ENCODE measurements at regions not wholly inside any gene's neighbourhood (a gene's known extent, or its start where the extent isn't known, plus 50 kb on each side); places are given as distances from the start of the nearest gene placed in this dataset.

DNA sequence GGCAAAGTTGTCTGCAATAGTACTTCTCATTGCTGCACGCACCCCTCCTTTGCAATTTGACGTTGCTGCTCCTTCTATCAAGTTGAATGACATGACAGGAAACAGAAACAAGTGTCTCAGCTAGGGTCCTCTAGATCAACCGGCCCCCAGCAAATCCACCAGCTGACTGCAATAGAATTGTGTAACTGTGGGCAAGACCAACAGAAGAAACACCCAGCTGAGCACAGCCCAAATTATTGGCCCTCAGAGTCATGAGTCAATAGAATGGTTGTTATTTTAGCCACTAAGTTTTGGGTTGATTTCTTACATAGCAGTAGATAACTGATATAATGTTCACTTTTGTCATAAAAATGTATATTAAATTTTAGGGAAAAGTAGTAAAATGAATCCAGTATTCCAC lies 202.7 kb downstream of the MAFB start:
- DNase-seq, result no peak

DNA sequence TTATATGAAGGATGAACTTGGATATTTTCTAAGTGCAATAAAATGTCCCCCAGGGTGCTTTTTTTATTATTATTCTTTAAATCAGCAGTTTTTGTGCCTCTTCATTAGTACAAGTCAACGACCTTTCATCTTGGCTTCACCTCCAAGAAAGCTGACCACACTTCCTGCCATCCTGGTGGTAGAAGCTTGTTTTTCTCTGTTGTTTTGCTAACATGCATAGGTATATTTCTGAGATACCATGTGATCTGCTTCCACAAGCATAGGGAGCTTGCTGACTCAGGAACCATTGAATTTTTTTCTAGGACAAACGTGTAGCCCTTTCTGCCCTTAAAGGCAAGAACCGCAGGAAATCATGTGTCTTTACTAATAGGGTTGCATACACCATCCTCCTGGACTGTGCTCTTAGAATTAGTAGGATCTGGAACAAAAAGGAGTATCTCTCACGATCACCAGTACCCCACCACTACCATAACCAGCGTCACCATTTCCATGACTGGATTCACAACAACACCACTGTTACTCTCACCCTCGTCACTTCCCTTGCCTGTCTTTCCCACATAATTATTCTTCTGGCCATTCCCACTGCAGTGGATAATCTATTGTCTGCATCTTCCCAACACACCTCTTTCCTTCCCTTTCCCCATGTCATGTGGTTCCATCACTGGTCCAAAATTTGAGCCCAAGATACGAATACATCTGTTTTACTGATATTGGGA lies 207.1 kb downstream of the MAFB start:
- no peak for DNase-seq

DNA sequence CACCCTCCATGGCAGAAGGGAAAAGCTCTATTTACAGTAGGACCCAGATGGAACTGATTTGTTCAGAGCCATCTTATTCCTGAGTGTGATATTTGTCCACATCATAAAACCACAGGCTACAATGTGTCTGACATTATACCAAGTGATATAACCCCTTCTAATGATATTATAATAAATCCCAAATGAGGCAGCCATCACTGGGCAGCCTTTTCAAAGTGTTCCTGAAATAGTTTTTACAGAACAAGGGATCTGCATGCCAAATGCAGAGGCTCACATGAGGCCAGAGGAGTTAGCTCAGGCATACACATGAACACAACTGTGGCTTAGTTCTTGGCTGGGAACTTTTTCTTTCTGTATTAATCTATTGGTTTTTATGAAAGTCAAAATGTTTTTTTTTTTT lies 207.7 kb downstream of the MAFB start:
- no peak for DNase-seq

DNA sequence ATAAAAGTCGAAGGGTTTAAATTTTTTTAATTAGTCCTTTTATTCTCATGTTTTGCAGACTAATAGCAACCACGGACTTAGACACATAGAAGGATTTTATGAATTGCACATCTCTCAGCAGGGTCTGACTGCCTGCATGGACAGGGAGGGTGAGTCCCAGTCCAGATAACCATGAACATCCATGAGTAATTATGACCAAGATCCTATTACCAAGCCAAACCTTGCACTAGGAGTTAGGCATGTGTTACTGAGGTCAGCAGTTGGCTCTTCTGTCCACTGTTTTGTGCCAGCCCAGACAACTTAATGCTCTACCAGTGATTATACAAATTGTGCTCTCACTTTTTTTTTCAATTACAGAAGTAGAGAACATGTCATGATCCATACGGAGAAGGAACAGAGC lies 211.2 kb downstream of the MAFB start:
- DNase-seq, result no peak

GRCh38 chr20:40476461-40476860 lies 212.6 kb downstream of the MAFB start:
- no peak for DNase-seq

- no peak for DNase-seq
These were observed 216.1 kb downstream of the MAFB start for GRCh38 chr20:40472905-40473304.

DNA sequence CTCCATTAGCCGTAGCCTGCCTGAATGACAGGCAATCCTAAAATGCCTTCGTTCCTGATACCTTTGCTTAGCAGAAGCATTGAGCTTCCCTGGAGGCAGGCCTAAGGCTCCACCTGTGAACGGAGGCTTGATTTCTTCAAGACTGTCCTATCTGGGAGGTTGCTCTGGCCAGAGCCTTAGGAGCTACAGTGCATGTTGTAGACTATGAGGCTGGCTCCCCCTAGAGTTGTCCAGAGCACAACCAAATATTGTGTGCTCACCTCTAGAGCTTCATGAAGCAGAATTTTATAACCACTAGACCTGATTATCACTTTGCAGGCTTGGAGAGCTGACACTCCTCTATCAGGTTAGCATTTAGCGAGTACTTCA lies 217.8 kb downstream of the MAFB start:
- peak; percentile 4 for DNase-seq

GRCh38 chr20:40470445-40471260 lies 218.4 kb downstream of the MAFB start:
- DNase-seq, result no peak

DNA sequence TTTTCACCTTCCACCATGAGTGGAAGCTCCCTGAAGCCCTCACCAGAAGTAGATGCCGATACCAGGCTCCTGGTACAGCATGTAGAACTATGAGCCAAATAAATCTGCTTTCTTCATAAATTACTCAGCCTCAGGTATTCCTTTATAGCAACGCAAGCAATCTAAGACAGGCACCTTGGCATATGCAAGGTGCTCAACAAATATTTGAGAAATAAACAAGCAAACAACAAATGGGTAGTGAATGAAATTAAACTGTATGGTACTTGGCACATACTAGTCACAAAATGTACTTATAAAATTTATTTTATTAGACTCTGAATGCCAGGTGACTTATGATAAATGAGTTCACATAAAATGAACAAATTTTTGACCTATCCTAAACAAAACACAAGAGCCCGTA lies 220.3 kb downstream of the MAFB start:
- no peak for DNase-seq

GRCh38 chr20:40467703-40468411 lies 221.2 kb downstream of the MAFB start:
- no peak for DNase-seq

GRCh38 chr20:40467067-40467466 lies 222.0 kb downstream of the MAFB start:
- DNase-seq, result no peak

GRCh38 chr20:40464731-40465208 lies 224.3 kb downstream of the MAFB start:
- DNase-seq, result no peak

DNA sequence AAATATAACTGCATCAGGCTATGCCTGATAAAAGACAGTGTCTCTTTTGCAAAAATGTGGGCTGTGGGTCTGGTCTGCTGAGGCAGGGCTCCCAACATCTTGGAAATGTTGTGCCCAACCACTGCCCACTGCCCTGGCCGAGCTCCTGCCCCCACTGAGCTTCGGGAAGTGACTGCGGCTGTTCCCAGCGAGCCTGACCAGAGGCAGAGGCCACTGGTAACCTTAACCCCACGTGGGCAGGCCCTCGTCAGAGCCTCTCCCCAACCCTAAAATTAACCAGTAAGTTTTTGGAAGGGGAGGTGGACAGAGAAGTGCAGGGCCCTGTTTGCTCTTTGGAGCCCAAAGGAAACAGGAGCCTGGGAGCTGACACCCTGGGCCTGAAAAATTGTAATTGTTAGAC lies 225.9 kb downstream of the MAFB start:
- DNase-seq, result no peak

DNA sequence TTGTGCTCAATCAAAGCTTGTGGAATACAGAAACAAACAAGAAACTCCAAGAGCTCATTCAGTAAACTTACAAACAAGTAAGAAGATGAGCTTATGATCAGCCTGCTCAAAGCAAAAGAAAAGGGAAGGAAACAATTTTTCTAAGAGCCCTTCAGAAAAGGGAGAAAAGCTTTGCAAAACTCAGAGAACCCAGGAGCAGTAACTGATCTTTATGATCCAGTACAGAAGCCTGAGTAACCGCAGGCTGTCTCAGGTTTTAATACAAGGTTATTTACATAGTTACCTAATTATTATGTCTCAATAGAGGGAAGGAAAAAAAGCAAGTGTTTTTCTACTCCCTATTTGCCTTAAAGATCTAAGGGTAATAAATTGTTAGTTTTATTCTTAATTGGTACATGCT lies 226.5 kb downstream of the MAFB start:
- no peak for DNase-seq

DNA sequence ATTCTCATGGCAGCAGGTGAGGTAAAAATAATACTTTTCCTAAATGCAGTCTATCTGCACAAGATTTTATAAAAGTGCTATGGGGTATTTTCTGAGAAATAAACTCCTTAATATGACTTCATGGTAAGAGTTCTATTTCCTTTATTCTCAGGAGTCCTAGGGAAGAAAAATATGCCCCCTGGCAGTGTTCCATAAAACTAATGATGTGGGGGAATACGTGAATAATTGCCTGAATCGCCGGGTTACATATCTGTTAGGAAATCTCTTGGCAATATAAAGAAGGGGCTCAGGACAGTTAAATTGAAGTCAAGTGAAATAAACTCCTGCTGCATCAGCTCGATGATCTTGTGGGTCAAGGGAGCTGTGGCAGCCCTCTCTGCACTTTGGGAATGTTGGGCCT lies 229.7 kb downstream of the MAFB start:
- DNase-seq, result no peak

GRCh38 chr20:40457404-40457803 lies 231.6 kb downstream of the MAFB start:
- DNase-seq, result no peak

- no peak for DNase-seq
These were observed 236.3 kb downstream of the MAFB start for GRCh38 chr20:40452758-40453157.

DNA sequence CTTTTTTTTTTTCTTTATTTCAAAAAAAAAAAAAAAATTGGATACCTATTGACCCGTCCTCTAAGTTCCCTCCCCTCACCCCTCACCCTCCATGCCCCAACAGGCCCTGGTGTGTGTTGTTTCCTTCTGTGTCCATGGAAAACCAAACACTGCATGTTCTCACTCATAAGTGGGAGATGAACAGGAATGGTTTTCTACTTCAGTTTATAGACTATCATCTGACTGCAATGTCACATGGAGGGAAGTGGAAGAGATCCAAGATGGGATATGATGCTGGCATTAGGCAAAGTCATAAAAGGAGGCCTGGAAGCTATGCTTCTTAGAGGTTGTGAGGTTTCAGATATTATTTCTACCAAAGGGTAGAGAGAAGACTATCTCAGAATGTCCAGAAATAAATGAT lies 237.5 kb downstream of the MAFB start:
- no peak for DNase-seq

DNA sequence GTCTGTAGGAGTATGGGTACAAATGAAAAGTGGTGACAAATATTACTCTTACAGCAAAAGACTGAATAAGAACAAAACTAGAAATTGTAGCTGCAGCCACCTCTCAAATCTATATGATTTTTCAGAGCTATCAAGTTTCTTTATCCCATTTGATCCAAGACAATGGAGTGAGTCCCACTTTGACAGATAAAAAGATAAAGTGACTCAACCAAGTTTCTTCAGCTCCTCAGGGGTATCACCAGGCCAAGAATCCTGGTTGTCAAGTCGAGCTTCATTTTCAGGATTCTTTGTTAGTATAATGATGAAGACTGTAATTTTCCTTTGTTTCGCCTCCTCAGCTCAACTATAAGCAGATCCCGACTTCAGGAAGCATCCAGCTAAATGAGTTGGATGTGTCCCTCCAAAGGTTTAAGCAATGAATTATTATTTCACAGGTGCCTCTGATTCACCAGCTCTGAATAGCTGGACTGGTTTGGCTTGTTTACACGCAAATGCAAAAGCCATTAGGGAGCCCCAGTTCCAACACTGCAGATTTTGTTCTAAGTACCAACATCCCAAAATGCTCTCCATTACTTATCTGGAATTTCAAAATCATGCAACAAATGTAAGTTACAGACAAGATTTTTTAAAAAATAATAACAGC lies 238.9 kb downstream of the MAFB start:
- DNase-seq, result no peak

DNA sequence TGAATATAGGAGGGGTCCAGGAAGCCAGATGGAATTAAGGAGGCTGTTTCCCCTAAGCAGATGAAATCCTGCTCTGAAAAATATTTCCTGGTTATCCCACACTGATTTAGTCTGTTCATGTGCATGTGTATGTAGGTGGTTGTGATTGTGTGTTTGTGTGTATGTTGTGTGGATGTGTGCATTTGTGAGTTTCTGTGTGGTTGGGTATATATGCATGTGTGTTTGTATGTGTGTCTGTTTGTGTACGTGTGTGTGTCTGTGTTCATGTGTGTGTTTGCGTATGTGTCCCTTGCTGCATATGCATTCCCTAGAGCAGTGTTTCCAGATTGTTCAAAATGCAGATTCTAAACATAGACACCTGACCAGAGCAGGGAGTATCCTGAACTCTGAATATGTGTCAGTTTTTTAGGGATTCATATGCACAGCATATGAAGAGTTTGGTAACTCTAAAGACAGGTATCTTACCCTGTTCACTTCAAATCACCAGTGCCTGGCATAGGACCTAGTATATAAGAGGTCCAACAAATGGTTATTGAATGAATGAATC lies 239.8 kb downstream of the MAFB start:
- no peak for DNase-seq

- no peak for DNase-seq
These were observed 242.1 kb downstream of the MAFB start for GRCh38 chr20:40446888-40447287.

DNA sequence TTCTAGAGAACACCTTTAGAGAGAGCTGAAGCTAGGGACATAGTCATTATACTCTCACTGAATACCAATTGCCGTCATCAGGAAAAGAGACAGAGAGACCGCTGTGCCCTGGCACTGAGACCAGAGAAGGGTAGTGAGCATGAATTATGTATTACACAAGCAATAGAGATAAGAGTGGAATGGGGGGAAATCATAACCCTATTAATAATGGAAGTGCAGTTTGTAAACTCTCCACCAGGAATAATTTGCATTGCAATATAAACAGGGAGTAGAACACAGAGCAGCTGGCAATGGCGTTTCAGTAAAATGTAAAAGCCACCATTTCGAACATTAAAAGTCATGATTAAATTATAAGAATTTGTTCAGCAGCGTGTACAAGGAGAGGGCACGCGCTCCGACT lies 244.5 kb downstream of the MAFB start:
- DNase-seq, result no peak

- no peak for DNase-seq
These were observed 245.3 kb downstream of the MAFB start for GRCh38 chr20:40443753-40444152.

Data from NCI-H1092 treated with DMSO at 0.1 percent for 48 hours (cell line).